GM19452 (cell line): ENCODE measurements at regions not wholly inside any gene's neighbourhood (a gene's known extent, or its start where the extent isn't known, plus 50 kb on each side); places are given as distances from the start of the nearest gene placed in this dataset.

Source experiments
- ATAC-seq: cut with Tn5 transposase; IDR thresholded peaks from one replicate; pipeline ENCODE4 v1.9.1; 2021; ENCODE audit not compliant: unreplicated experiment

GRCh38 chr6:139695361-139695760 lies 320.9 kb upstream of the CITED2 start:
- ATAC-seq, result no peak

GRCh38 chr6:139693735-139694134 lies 319.3 kb upstream of the CITED2 start:
- ATAC-seq, result no peak

- ATAC-seq, result no peak
Observed at GRCh38 chr6:139690007-139690406, 315.6 kb upstream of the CITED2 start.

- ATAC-seq, result no peak
Observed at GRCh38 chr6:139687055-139687454, 312.6 kb upstream of the CITED2 start.

- ATAC-seq, result no peak
Observed at GRCh38 chr6:139686308-139686707, 311.9 kb upstream of the CITED2 start.

- ATAC-seq, result no peak
Observed at GRCh38 chr6:139685009-139685408, 310.6 kb upstream of the CITED2 start.

- no peak for ATAC-seq
Observed at GRCh38 chr6:139680819-139681218, 306.4 kb upstream of the CITED2 start.

GRCh38 chr6:139679516-139680179 lies 305.2 kb upstream of the CITED2 start:
- no peak for ATAC-seq

- ATAC-seq, result no peak
Observed at GRCh38 chr6:139676718-139677117, 302.3 kb upstream of the CITED2 start.

GRCh38 chr6:139666284-139666683 lies 291.8 kb upstream of the CITED2 start:
- no peak for ATAC-seq

GRCh38 chr6:139663996-139664395 lies 289.5 kb upstream of the CITED2 start:
- no peak for ATAC-seq

GRCh38 chr6:139659711-139660110 lies 285.3 kb upstream of the CITED2 start:
- ATAC-seq, result no peak

GRCh38 chr6:139659196-139659595 lies 284.7 kb upstream of the CITED2 start:
- ATAC-seq, result no peak

- ATAC-seq, result no peak
Observed at GRCh38 chr6:139657119-139657518, 282.7 kb upstream of the CITED2 start.

GRCh38 chr6:139655783-139656705 lies 281.6 kb upstream of the CITED2 start:
- ATAC-seq, result no peak

GRCh38 chr6:139654888-139655782 lies 280.7 kb upstream of the CITED2 start:
- ATAC-seq, result no peak

- ATAC-seq, result no peak
Observed at GRCh38 chr6:139654309-139654708, 279.9 kb upstream of the CITED2 start.

GRCh38 chr6:139653111-139653510 lies 278.7 kb upstream of the CITED2 start:
- ATAC-seq, result no peak

GRCh38 chr6:139650941-139651340 lies 276.5 kb upstream of the CITED2 start:
- ATAC-seq, result no peak

GRCh38 chr6:139649732-139650131 lies 275.3 kb upstream of the CITED2 start:
- no peak for ATAC-seq

GRCh38 chr6:139649128-139649527 lies 274.7 kb upstream of the CITED2 start:
- no peak for ATAC-seq
